Fibroblast of the aortic adventitia (primary cell): ENCODE measurements at regions not wholly inside any gene's neighbourhood (a gene's known extent, or its start where the extent isn't known, plus 50 kb on each side); places are given as distances from the start of the nearest gene placed in this dataset.

Experiments
- DNase-seq: peaks from one replicate; pipeline ENCODE4 v3.0.0-alpha.2; 2010; ENCODE audit warnings: low read depth
- H3K4me3 ChIP-seq: 2 replicates; pipeline ENCODE4 v1.5.1; 2011; ENCODE audit warnings: low read depth, mild to moderate bottlenecking, control low read depth, low read length, moderate library complexity
- TF ChIP-seq, protein P1 (sequence below): IDR thresholded peaks from 2 replicates; pipeline ENCODE4 v1.5.1; 2011; ENCODE audit warnings: mild to moderate bottlenecking, low read length, control low read depth, inconsistent platforms; ENCODE audit not compliant: insufficient read depth

GRCh38 chr7:131869986-131870385 lies 313.6 kb upstream of the PODXL start:
- DNase-seq = no peak
- TF ChIP-seq, protein P1, sequence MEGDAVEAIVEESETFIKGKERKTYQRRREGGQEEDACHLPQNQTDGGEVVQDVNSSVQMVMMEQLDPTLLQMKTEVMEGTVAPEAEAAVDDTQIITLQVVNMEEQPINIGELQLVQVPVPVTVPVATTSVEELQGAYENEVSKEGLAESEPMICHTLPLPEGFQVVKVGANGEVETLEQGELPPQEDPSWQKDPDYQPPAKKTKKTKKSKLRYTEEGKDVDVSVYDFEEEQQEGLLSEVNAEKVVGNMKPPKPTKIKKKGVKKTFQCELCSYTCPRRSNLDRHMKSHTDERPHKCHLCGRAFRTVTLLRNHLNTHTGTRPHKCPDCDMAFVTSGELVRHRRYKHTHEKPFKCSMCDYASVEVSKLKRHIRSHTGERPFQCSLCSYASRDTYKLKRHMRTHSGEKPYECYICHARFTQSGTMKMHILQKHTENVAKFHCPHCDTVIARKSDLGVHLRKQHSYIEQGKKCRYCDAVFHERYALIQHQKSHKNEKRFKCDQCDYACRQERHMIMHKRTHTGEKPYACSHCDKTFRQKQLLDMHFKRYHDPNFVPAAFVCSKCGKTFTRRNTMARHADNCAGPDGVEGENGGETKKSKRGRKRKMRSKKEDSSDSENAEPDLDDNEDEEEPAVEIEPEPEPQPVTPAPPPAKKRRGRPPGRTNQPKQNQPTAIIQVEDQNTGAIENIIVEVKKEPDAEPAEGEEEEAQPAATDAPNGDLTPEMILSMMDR = no peak
- H3K4me3 ChIP-seq = no peak overlapping the region

DNA sequence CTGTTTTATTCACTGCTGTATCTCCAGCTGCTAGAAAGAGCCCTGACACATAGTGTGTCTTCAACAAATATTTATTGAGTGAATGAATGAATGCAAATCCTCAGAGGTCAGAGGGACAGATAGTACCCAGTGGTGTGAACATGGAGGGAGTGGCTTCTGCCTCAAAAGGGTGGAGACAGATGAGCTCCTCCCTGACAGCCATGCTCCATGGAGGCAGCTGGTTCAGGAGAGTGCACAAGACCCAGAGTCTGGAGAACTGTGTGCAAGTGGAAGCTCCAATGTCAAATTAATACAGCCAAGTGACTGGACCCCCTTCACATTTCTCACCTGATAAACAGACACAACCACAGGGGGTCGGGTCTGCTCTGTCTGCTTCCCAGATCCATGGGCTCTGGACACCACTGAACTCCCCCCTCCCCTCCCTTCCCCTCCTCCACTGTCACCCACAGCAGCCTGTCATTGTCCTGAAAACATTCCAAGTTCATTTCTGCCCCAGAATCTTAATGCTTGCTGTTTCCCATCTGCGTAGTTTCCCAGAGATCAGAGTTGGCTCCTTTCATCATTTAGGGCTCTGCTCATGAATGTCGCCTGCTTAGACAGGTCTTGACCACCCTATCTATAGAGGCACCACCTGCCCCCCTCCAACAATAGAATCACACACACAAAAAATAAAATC lies 312.9 kb upstream of the PODXL start:
- TF ChIP-seq, protein P1 = no peak
- no peak overlapping the region for H3K4me3 ChIP-seq
- no peak for DNase-seq

DNA sequence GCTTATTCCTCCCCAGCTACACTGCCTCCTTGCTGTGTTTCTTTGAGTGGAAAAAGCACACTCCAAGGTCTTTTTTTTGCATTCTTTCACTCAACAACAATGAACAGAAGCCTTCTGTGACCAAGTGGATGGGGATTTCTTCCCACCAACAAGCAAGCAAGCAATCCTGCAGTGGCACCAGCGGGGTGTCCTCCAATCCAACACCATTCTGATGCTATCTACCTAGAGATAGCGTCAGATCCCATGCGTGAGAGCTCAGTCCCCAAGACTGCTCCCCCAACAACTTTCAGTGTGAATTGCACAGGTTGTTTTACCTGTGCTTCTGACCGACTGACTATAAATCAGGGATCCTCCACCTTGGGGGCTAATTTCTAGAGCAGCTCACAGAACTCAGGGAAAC lies 311.0 kb upstream of the PODXL start:
- TF ChIP-seq, protein P1 = no peak
- DNase-seq = no peak
- H3K4me3 ChIP-seq = no peak overlapping the region

- TF ChIP-seq, protein P1 = no peak
- H3K4me3 ChIP-seq = no peak overlapping the region
- no peak for DNase-seq
Observed at GRCh38 chr7:131865911-131866310, 309.5 kb upstream of the PODXL start.

DNA sequence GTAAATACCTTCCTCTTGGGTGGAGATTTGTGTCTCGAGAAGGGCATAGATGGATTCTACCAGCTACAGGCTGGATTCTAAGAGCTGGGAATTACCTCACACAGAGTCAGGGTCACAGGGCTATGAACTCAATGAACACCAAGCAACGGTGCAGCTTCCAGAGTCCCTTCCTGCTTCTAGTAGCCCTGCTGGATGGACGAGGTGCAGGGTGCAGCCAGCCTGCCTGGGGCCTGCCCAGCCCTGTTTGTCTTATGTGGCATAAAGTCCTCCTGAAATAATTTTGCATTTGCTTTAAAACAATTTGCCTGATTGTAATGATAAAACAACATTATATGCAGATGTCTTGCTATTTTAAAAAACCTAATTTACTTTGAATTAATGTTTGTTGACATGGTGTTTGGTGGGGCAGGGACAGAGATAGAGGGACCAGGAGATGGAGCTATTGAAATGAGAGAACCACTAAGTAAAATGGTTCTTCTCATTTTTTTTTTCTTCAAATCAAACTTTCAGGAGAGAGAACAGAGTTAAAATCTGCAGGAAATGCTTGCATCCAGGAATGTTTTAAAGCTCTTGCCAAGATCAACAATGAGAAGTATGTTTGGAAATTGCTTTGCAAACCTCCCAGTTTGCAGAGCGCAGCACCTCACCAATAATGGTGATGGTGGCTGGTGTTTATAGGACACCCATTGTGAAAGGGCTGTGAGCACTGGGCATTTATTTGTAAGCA lies 305.4 kb upstream of the PODXL start:
- TF ChIP-seq, protein P1 = peak; percentile 12
- DNase-seq = peak; percentile 79
- H3K4me3 ChIP-seq = no peak overlapping the region

- TF ChIP-seq, protein P1 = peak; percentile 98
- DNase-seq = peak; percentile 83
- no peak overlapping the region for H3K4me3 ChIP-seq
Observed at GRCh38 chr7:131859147-131859821, 302.9 kb upstream of the PODXL start.
